GM23248 (cell line): ENCODE measurements at regions not wholly inside any gene's neighbourhood (a gene's known extent, or its start where the extent isn't known, plus 50 kb on each side); places are given as distances from the start of the nearest gene placed in this dataset.
"Not testable (repeated sequence)": the region's sequence is repeated elsewhere in the genome, so short reads cannot be mapped to it uniquely, and the experiment has no call there.

Experiments used
- EZH2 ChIP-seq: fragments of 200-600 bp; sonication (generic); IDR thresholded peaks from 2 replicates; pipeline ENCODE4 v1.6.1; 2018; ENCODE audit warnings: antibody characterized with exemption, mild to moderate bottlenecking; ENCODE audit not compliant: insufficient read depth, poor library complexity, severe bottlenecking
- EZH2phosphoT487 ChIP-seq: fragments of 200-600 bp; sonication (generic); IDR thresholded peaks from 2 replicates; pipeline ENCODE4 v1.6.1; 2018; ENCODE audit warnings: antibody characterized with exemption, moderate library complexity, mild to moderate bottlenecking, low read depth; ENCODE audit not compliant: insufficient read depth

GRCh38 chr3:91485026-91485425 lies 2377.6 kb downstream of the EPHA3 start:
- not testable (repeated sequence) for TF ChIP-seq EZH2, EZH2phosphoT487
